ENCODE measurements at regions not wholly inside any gene's neighbourhood (a gene's known extent, or its start where the extent isn't known, plus 50 kb on each side); places are given as distances from the start of the nearest gene placed in this dataset.

GRCh38 chr14:28303248-28303647, 463.3 kb upstream of the FOXG1 start:
- Histone ChIP-seq H3K4me2 (ENCODE audit: control insufficient read depth, extremely low read depth, insufficient read depth, low read depth, low read length) (no peak overlapping the region), H3K4me1 (ENCODE audit: control insufficient read depth, extremely low read depth, insufficient read depth, low read length) (no peaks in the 10 kb centered on the region), H3K27ac (ENCODE audit: control insufficient read depth, insufficient read depth, low read length) (no peak overlapping the region), H3K4me3 (ENCODE audit: control insufficient read depth in 2 of 3, extremely low read depth in 1 of 3, insufficient read depth in 2 of 3, low read depth in 1 of 3, low read length in 3 of 3) (no peak overlapping the region), H3K36me3 (ENCODE audit: control insufficient read depth in 2 of 2, extremely low read depth in 1 of 2, insufficient read depth in 2 of 2, low read length in 2 of 2) (no peaks in the 10 kb centered on the region), H3K79me2 (ENCODE audit: control insufficient read depth, insufficient read depth, low read length) (no peaks in the 10 kb centered on the region), H3K9ac (ENCODE audit: control insufficient read depth, extremely low read depth, insufficient read depth, low read length) (no peak overlapping the region), H2AFZ (ENCODE audit: control insufficient read depth, low read length) (no peak overlapping the region), H3K9me3 (ENCODE audit: control insufficient read depth, low read depth, low read length) (peaks cover 3% of the 10 kb centered on the region), H3K27me3 (ENCODE audit: control insufficient read depth, extremely low read depth, insufficient read depth, low read length) (no peaks in the 10 kb centered on the region), H3K9me1 (ENCODE audit: control insufficient read depth, extremely low read depth, insufficient read depth, low read length) (no peaks in the 10 kb centered on the region), H4K20me1 (ENCODE audit: control insufficient read depth, extremely low read depth, insufficient read depth, low read length) (no peaks in the 10 kb centered on the region)
- no peak for FAIRE-seq
- no peak for DNase-seq (ENCODE audit: low read depth, low spot score)
- dilution Hi-C loops (cut with MboI; ENCODE audit: extremely low pct_ligation_motif_present, low sequenced_read_pairs): no loop called here
- TF ChIP-seq CTCF (optimal IDR thresholded peaks at IDR 0.05 in 1 of 3, IDR thresholded peaks at IDR 0.05 in 1 of 3, conservative IDR thresholded peaks at IDR 0.05 in 1 of 3; ENCODE audit: extremely low read depth in 1 of 3, insufficient read depth in 2 of 3, low read length in 3 of 3) (no peak), EZH2 (IDR thresholded peaks at IDR 0.05; ENCODE audit: low read length) (no peak)

GRCh38 chr14:28305938-28306337, 460.6 kb upstream of the FOXG1 start:
- H3K4me1 ChIP-seq (ENCODE audit: control insufficient read depth, extremely low read depth, insufficient read depth, low read length): no peaks in the 10 kb centered on the region

More at GRCh38 chr14:28305938-28306337, 460.6 kb upstream of the FOXG1 start:
- H3K27ac ChIP-seq (ENCODE audit: control insufficient read depth, insufficient read depth, low read length): no peak overlapping the region
- dilution Hi-C loops (cut with MboI; ENCODE audit: extremely low pct_ligation_motif_present, low sequenced_read_pairs): no loop called here
- H2AFZ ChIP-seq (ENCODE audit: control insufficient read depth, low read length): no peak overlapping the region
- no peak overlapping the region for H3K4me3 ChIP-seq (ENCODE audit: control insufficient read depth in 2 of 3, extremely low read depth in 1 of 3, insufficient read depth in 2 of 3, low read depth in 1 of 3, low read length in 3 of 3)
- DNase-seq (ENCODE audit: low read depth, low spot score) (no peak), FAIRE-seq (no peak)
- H3K79me2 ChIP-seq (ENCODE audit: control insufficient read depth, insufficient read depth, low read length): no peaks in the 10 kb centered on the region
- no peak for TF ChIP-seq CTCF (optimal IDR thresholded peaks at IDR 0.05 in 1 of 3, IDR thresholded peaks at IDR 0.05 in 1 of 3, conservative IDR thresholded peaks at IDR 0.05 in 1 of 3; ENCODE audit: extremely low read depth in 1 of 3, insufficient read depth in 2 of 3, low read length in 3 of 3)
- TF ChIP-seq EZH2 (IDR thresholded peaks at IDR 0.05; ENCODE audit: low read length): no peak
- no peaks in the 10 kb centered on the region for H3K36me3 ChIP-seq (ENCODE audit: control insufficient read depth in 2 of 2, extremely low read depth in 1 of 2, insufficient read depth in 2 of 2, low read length in 2 of 2)
- H4K20me1 ChIP-seq (ENCODE audit: control insufficient read depth, extremely low read depth, insufficient read depth, low read length): no peaks in the 10 kb centered on the region
- no peak overlapping the region for H3K4me2 ChIP-seq (ENCODE audit: control insufficient read depth, extremely low read depth, insufficient read depth, low read depth, low read length)
- H3K9ac ChIP-seq (ENCODE audit: control insufficient read depth, extremely low read depth, insufficient read depth, low read length): no peak overlapping the region
- no peaks in the 10 kb centered on the region for H3K9me1 ChIP-seq (ENCODE audit: control insufficient read depth, extremely low read depth, insufficient read depth, low read length)
- no peaks in the 10 kb centered on the region for H3K27me3 ChIP-seq (ENCODE audit: control insufficient read depth, extremely low read depth, insufficient read depth, low read length)
- peaks cover 3% of the 10 kb centered on the region for H3K9me3 ChIP-seq (ENCODE audit: control insufficient read depth, low read depth, low read length)

Measured in keratinocyte (primary cell).